ENCODE measurements at regions not wholly inside any gene's neighbourhood (a gene's known extent, or its start where the extent isn't known, plus 50 kb on each side); places are given as distances from the start of the nearest gene placed in this dataset.
"Not testable (repeated sequence)": the region's sequence is repeated elsewhere in the genome, so short reads cannot be mapped to it uniquely, and the experiment has no call there.

GRCh38 chr11:7143908-7144307, 55.1 kb downstream of the RBMXL2 start:
- DNase-seq (ENCODE audit: low read depth), result peak; percentile 60
- Histone ChIP-seq H3K36me3 (ENCODE audit: control insufficient read depth, insufficient read depth, low read length) (no peaks in the 10 kb centered on the region), H3K4me3 (ENCODE audit: low read depth, low read length) (no peak overlapping the region)

GRCh38 chr11:7150104-7150503, 61.3 kb downstream of the RBMXL2 start:
- not testable (repeated sequence) for FAIRE-seq; DNase-seq (ENCODE audit: low read depth); H3K27me3 ChIP-seq (ENCODE audit: control insufficient read depth, insufficient read depth, low read length); H3K36me3 ChIP-seq (ENCODE audit: control insufficient read depth, insufficient read depth, low read length); H3K4me3 ChIP-seq (ENCODE audit: low read depth, low read length)

More at GRCh38 chr11:7143908-7144307, 55.1 kb downstream of the RBMXL2 start:
- H3K27me3 ChIP-seq (ENCODE audit: control insufficient read depth, insufficient read depth, low read length), result peaks cover 1% of the 10 kb centered on the region
- no peak for FAIRE-seq
- TF ChIP-seq CTCF (IDR thresholded peaks at IDR 0.05; ENCODE audit: insufficient read depth, low read length, severe bottlenecking), result peak; percentile 36

GRCh38 chr11:7154881-7155361, 66.1 kb downstream of the RBMXL2 start:
- no peak for TF ChIP-seq CTCF (IDR thresholded peaks at IDR 0.05; ENCODE audit: insufficient read depth, low read length, severe bottlenecking)
- FAIRE-seq, result no peak
- no peaks in the 10 kb centered on the region for H3K36me3 ChIP-seq (ENCODE audit: control insufficient read depth, insufficient read depth, low read length)
- H3K4me3 ChIP-seq (ENCODE audit: low read depth, low read length), result no peak overlapping the region
- DNase-seq (ENCODE audit: low read depth), result no peak
- no peaks in the 10 kb centered on the region for H3K27me3 ChIP-seq (ENCODE audit: control insufficient read depth, insufficient read depth, low read length)

- no peaks in the 10 kb centered on the region for H3K27me3 ChIP-seq (ENCODE audit: control insufficient read depth, insufficient read depth, low read length)
- no peaks in the 10 kb centered on the region for H3K36me3 ChIP-seq (ENCODE audit: control insufficient read depth, insufficient read depth, low read length)
- no peak overlapping the region for H3K4me3 ChIP-seq (ENCODE audit: low read depth, low read length)
- FAIRE-seq, result no peak
- TF ChIP-seq CTCF (IDR thresholded peaks at IDR 0.05; ENCODE audit: insufficient read depth, low read length, severe bottlenecking), result no peak
- DNase-seq (ENCODE audit: low read depth), result no peak
Measured at GRCh38 chr11:7160814-7161489, 72.2 kb downstream of the RBMXL2 start.

- no peaks in the 10 kb centered on the region for H3K36me3 ChIP-seq (ENCODE audit: control insufficient read depth, insufficient read depth, low read length)
- FAIRE-seq, result no peak
- DNase-seq (ENCODE audit: low read depth), result no peak
- TF ChIP-seq CTCF (IDR thresholded peaks at IDR 0.05; ENCODE audit: insufficient read depth, low read length, severe bottlenecking), result no peak
- no peaks in the 10 kb centered on the region for H3K27me3 ChIP-seq (ENCODE audit: control insufficient read depth, insufficient read depth, low read length)
- H3K4me3 ChIP-seq (ENCODE audit: low read depth, low read length), result no peak overlapping the region
Measured at GRCh38 chr11:7165911-7166310, 77.1 kb downstream of the RBMXL2 start.

- no peaks in the 10 kb centered on the region for H3K36me3 ChIP-seq (ENCODE audit: control insufficient read depth, insufficient read depth, low read length)
- TF ChIP-seq CTCF (IDR thresholded peaks at IDR 0.05; ENCODE audit: insufficient read depth, low read length, severe bottlenecking), result no peak
- H3K27me3 ChIP-seq (ENCODE audit: control insufficient read depth, insufficient read depth, low read length), result no peaks in the 10 kb centered on the region
- no peak for FAIRE-seq
- no peak overlapping the region for H3K4me3 ChIP-seq (ENCODE audit: low read depth, low read length)
- DNase-seq (ENCODE audit: low read depth), result no peak
Measured at GRCh38 chr11:7167976-7168740, 79.4 kb downstream of the RBMXL2 start.

Measured in bronchial epithelial cell (primary cell).